HepG2 (cell line): ENCODE measurements at regions not wholly inside any gene's neighbourhood (a gene's known extent, or its start where the extent isn't known, plus 50 kb on each side); places are given as distances from the start of the nearest gene placed in this dataset.

ENCODE experiments used
- ATAC-seq: fragments of 200-7000 bp; cut with Tn5 transposase; 3 replicates; pipeline ENCODE4 v1.9.1; 2020; ENCODE audit warnings: mild to moderate bottlenecking, moderate library complexity
- BruUV-seq: library from RNA; stranded (reverse); fragments of 400-500 nt; replicated peaks from 2 replicates; lab custom pipeline; 2021; lab: Mats Ljungman, UMichigan
- CTCF ChIA-PET: fragments of 300-600 bp; formaldehyde crosslinking; extraction: SDS; loops from one replicate; lab custom pipeline; 2021; ENCODE audit warnings: low total read pairs, inconsistent platforms, low intra/inter-chr PET ratio; lab: Yijun Ruan, JAX
- POLR2A ChIA-PET: fragments of 350-600 bp; sonication (Branson Sonifier 250); formaldehyde crosslinking; loops from one replicate; lab custom pipeline; 2020; ENCODE audit warnings: antibody characterized with exemption, inconsistent platforms; lab: Yijun Ruan, JAX
- DNase-seq: peaks from one replicate; pipeline ENCODE4 v3.0.0-alpha.2; 2015; ENCODE audit warnings: low spot score
- FAIRE-seq: peaks from 3 replicates; lab custom pipeline; 2011; peaks lifted over from hg19 to GRCh38; lab: Jason Lieb, UNC
- H2AFZ ChIP-seq: one replicate; pipeline ENCODE4 v1.6.1; 2011; ENCODE audit warnings: low read length, inconsistent platforms
- H3K27ac ChIP-seq: fragments of 300-600 bp; 3 replicates; pipeline ENCODE4 v1.8.0; 2011; ENCODE audit warnings: mixed run types, mild to moderate bottlenecking, mixed read lengths, low read length, inconsistent platforms; ENCODE audit not compliant: insufficient read depth; ENCODE audit errors: extremely low read length
- H3K27me3 ChIP-seq, 2 experiments: fragments of 200-600 bp in 1 of 2; 2 replicates in 1 of 2; 3 replicates in 1 of 2; pipeline versions ENCODE4 v1.6.0 to v1.8.0; 2011; ENCODE audit warnings: low read length in 2 of 2, mild to moderate bottlenecking in 2 of 2, moderate library complexity in 2 of 2, inconsistent platforms in 1 of 2; ENCODE audit not compliant: insufficient read depth in 2 of 2, control insufficient read depth in 1 of 2
- H3K36me3 ChIP-seq, 2 experiments: fragments of 200-600 bp in 1 of 2; replicated peaks in 1 of 2; 2 replicates in 1 of 2; 3 replicates in 1 of 2; pipeline versions ENCODE4 v1.5.1 to v1.8.0; 2011; ENCODE audit warnings: low read length in 2 of 2, inconsistent platforms in 1 of 2; ENCODE audit not compliant: insufficient read depth in 2 of 2, control insufficient read depth in 1 of 2
- H3K4me1 ChIP-seq: 2 replicates; pipeline ENCODE4 v1.5.1; 2012; ENCODE audit warnings: low read length, inconsistent platforms; ENCODE audit not compliant: insufficient read depth
- H3K4me2 ChIP-seq: 2 replicates; pipeline ENCODE4 v1.6.0; 2011; ENCODE audit warnings: low read depth, low read length, inconsistent platforms
- H3K4me3 ChIP-seq, 3 experiments: fragments of 200-600 bp in 1 of 3; sonication (generic), shearing (Covaris generic) in 1 of 3; replicated peaks in 1 of 3; 2 replicates each; pipeline ENCODE4 v1.5.1; 2011 to 2016; ENCODE audit warnings: low read length in 3 of 3, inconsistent platforms in 2 of 3, low read depth in 2 of 3, mild to moderate bottlenecking in 2 of 3, control low read depth in 1 of 3, mixed read lengths in 1 of 3; ENCODE audit not compliant: insufficient read depth in 1 of 3
- H3K79me2 ChIP-seq: one replicate; pipeline ENCODE4 v1.6.1; 2011; ENCODE audit warnings: low read length, inconsistent platforms; ENCODE audit not compliant: insufficient read depth
- H3K9ac ChIP-seq: 2 replicates; pipeline ENCODE4 v1.6.0; 2011; ENCODE audit warnings: mild to moderate bottlenecking, low read depth, low read length, inconsistent platforms; ENCODE audit not compliant: insufficient read depth
- H3K9me3 ChIP-seq: 2 replicates; pipeline ENCODE4 v1.5.1; 2012; ENCODE audit warnings: mild to moderate bottlenecking, low read length
- H4K20me1 ChIP-seq: 2 replicates; pipeline ENCODE4 v1.6.0; 2011; ENCODE audit warnings: inconsistent platforms, mild to moderate bottlenecking, low read length, moderate library complexity; ENCODE audit not compliant: insufficient read depth
- ATF6 ChIP-seq: sonication (generic); formaldehyde crosslinking; conservative IDR thresholded peaks from 2 replicates; pipeline ENCODE4 v1.4.0; 2020; ENCODE audit warnings: missing genetic modification reagents
- KDM6A ChIP-seq: IDR thresholded peaks from 2 replicates; pipeline ENCODE4 v1.6.1; 2016; ENCODE audit warnings: low read depth
- MTA1 ChIP-seq: sonication (generic); formaldehyde crosslinking; IDR thresholded peaks from 2 replicates; pipeline ENCODE4 v1.4.0; 2020; ENCODE audit warnings: missing genetic modification reagents, mild to moderate bottlenecking, borderline replicate concordance
- USF2 ChIP-seq, 2 experiments: sonication (generic) in 1 of 2; formaldehyde crosslinking in 1 of 2; IDR thresholded peaks; 2 replicates each; pipeline versions ENCODE4 v1.5.1 to v1.6.1; 2011 to 2020; ENCODE audit warnings: borderline replicate concordance in 1 of 2, low read depth in 1 of 2, low read length in 1 of 2, mild to moderate bottlenecking in 1 of 2, missing genetic modification reagents in 1 of 2, moderate library complexity in 1 of 2
- ZFP36 ChIP-seq: fragments of 150-350 bp; IDR thresholded peaks from 2 replicates; pipeline ENCODE4 v1.6.1; 2018; ENCODE audit warnings: borderline replicate concordance, low read length, low read depth; ENCODE audit not compliant: partially characterized antibody
- ZIK1 ChIP-seq: sonication (generic); formaldehyde crosslinking; IDR thresholded peaks from 2 replicates; pipeline ENCODE4 v1.5.0; 2020; ENCODE audit warnings: mild to moderate bottlenecking, low read depth, missing genetic modification reagents, borderline replicate concordance
- ZNF446 ChIP-seq: sonication (generic); formaldehyde crosslinking; IDR thresholded peaks from 2 replicates; pipeline ENCODE4 v1.5.0; 2020; ENCODE audit warnings: mild to moderate bottlenecking, missing genetic modification reagents
- WGBS: methylation state at CpG from one replicate; pipeline ENCODE4 v1.1.6; 2017; ENCODE audit warnings: low lambda C conversion rate; 5-methylcytosine and 5-hydroxymethylcytosine counted together
- in situ Hi-C: cut with HindIII; loops from 2 replicates; pipeline ENCODE4 v1.10.0; 2017; ENCODE audit warnings: low pct_unique_long_range_greater_than_20kb; ENCODE audit not compliant: extremely low pct_ligation_motif_present
- intact Hi-C: fragments of 100-400 bp; cut with micrococcal nuclease; formaldehyde crosslinking; loops from one replicate; pipeline ENCODE4 v1.10.0; 2022; ENCODE audit not compliant: unreplicated experiment
- TF ChIP-seq, protein P1 (sequence below): sonication (generic); formaldehyde crosslinking; IDR thresholded peaks from 2 replicates; pipeline ENCODE4 v1.5.0; 2020; ENCODE audit warnings: mild to moderate bottlenecking, missing genetic modification reagents
- TF ChIP-seq, protein P2 (sequence below): sonication (generic); formaldehyde crosslinking; IDR thresholded peaks from 2 replicates; pipeline ENCODE4 v1.4.0; 2020; ENCODE audit warnings: missing genetic modification reagents
- TF ChIP-seq, protein P3 (sequence below): sonication (generic); formaldehyde crosslinking; conservative IDR thresholded peaks from 2 replicates; pipeline ENCODE4 v1.4.0; 2020; ENCODE audit warnings: missing genetic modification reagents

DNA sequence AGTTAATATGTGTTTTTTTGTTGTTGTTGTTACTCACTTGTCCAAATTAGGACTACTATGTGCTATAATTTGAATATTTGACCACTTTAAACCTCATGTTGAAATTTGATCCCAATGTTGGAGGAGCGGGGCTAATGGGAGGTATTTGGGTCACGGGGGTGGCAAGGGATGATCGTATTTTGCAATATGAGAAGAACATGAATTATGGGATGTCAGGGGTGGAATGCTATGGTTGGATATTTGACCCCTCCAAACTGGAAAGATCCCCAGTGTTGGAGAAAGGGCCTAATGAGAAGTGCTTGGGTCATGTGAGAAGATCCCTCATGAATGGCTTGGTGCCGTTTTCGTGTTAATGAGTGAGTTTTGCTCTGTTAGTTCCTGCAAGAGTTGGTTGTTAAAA lies 119.8 kb downstream of the NUDT12 start:
- Histone ChIP-seq H4K20me1 (no peaks in the 10 kb centered on the region), H3K4me2 (no peak overlapping the region), H3K9ac (no peak overlapping the region), H3K27me3 (no peaks in the 10 kb centered on the region), H3K36me3 (no peaks in the 10 kb centered on the region), H3K4me3 (no peak overlapping the region), H2AFZ (no peak overlapping the region), H3K27ac (no peak overlapping the region), H3K9me3 (0 out of 2 replicates have a peak, but pooled peaks cover 3% of the 10 kb centered on the region), H3K4me1 (no peaks in the 10 kb centered on the region), H3K79me2 (no peaks in the 10 kb centered on the region)
- ATAC-seq: no peak
- in situ Hi-C loops (no loop called here), intact Hi-C loops (no loop called here)
- WGBS: 63% methylated on average over 5 of the region's 5 CpGs
- POLR2A ChIA-PET: no interaction called here
- no peak for DNase-seq
- CTCF ChIA-PET: no interaction called here
- no TSS peak for BruUV-seq
- no peak for FAIRE-seq
- TF ChIP-seq ZFP36: no peak
- no peak for TF ChIP-seq MTA1
- TF ChIP-seq ATF6: no peak
- no peak for TF ChIP-seq USF2 (IDR thresholded peaks at IDR 0.05; ENCODE audit: low read depth, low read length)
- no peak for TF ChIP-seq USF2 (CRISPR knock-in tag; IDR thresholded peaks at IDR 0.05; ENCODE audit: borderline replicate concordance)
- TF ChIP-seq, protein P1, sequence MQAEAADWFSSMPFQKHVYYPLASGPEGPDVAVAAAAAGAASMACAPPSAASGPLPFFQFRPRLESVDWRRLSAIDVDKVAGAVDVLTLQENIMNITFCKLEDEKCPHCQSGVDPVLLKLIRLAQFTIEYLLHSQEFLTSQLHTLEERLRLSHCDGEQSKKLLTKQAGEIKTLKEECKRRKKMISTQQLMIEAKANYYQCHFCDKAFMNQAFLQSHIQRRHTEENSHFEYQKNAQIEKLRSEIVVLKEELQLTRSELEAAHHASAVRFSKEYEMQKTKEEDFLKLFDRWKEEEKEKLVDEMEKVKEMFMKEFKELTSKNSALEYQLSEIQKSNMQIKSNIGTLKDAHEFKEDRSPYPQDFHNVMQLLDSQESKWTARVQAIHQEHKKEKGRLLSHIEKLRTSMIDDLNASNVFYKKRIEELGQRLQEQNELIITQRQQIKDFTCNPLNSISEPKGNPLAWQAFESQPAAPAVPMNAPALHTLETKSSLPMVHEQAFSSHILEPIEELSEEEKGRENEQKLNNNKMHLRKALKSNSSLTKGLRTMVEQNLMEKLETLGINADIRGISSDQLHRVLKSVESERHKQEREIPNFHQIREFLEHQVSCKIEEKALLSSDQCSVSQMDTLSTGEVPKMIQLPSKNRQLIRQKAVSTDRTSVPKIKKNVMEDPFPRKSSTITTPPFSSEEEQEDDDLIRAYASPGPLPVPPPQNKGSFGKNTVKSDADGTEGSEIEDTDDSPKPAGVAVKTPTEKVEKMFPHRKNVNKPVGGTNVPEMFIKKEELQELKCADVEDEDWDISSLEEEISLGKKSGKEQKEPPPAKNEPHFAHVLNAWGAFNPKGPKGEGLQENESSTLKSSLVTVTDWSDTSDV (CRISPR knock-in tag): no peak
- TF ChIP-seq, protein P2, sequence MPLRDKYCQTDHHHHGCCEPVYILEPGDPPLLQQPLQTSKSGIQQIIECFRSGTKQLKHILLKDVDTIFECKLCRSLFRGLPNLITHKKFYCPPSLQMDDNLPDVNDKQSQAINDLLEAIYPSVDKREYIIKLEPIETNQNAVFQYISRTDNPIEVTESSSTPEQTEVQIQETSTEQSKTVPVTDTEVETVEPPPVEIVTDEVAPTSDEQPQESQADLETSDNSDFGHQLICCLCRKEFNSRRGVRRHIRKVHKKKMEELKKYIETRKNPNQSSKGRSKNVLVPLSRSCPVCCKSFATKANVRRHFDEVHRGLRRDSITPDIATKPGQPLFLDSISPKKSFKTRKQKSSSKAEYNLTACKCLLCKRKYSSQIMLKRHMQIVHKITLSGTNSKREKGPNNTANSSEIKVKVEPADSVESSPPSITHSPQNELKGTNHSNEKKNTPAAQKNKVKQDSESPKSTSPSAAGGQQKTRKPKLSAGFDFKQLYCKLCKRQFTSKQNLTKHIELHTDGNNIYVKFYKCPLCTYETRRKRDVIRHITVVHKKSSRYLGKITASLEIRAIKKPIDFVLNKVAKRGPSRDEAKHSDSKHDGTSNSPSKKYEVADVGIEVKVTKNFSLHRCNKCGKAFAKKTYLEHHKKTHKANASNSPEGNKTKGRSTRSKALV: no peak
- no peak for TF ChIP-seq ZNF446 (CRISPR knock-in tag)
- TF ChIP-seq, protein P3, sequence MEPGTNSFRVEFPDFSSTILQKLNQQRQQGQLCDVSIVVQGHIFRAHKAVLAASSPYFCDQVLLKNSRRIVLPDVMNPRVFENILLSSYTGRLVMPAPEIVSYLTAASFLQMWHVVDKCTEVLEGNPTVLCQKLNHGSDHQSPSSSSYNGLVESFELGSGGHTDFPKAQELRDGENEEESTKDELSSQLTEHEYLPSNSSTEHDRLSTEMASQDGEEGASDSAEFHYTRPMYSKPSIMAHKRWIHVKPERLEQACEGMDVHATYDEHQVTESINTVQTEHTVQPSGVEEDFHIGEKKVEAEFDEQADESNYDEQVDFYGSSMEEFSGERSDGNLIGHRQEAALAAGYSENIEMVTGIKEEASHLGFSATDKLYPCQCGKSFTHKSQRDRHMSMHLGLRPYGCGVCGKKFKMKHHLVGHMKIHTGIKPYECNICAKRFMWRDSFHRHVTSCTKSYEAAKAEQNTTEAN: no peak
- no peak for TF ChIP-seq ZIK1 (CRISPR knock-in tag)
- no peak for TF ChIP-seq KDM6A (CRISPR knock-in tag)
